HCT116 (cell line): ENCODE measurements at regions not wholly inside any gene's neighbourhood (a gene's known extent, or its start where the extent isn't known, plus 50 kb on each side); places are given as distances from the start of the nearest gene placed in this dataset.

Experiments
- ATAC-seq: fragments of 200-7000 bp; cut with Tn5 transposase; 2 replicates; pipeline ENCODE4 v1.9.1; 2020; ENCODE audit warnings: mild to moderate bottlenecking, moderate library complexity
- BruUV-seq: library from RNA; stranded (reverse); fragments of 400-500 nt; replicated peaks from 2 replicates; lab custom pipeline; 2021; lab: Mats Ljungman, UMichigan
- CTCF ChIA-PET: fragments of 300-600 bp; sonication (Branson Sonifier 250); formaldehyde crosslinking; loops from one replicate; lab custom pipeline; 2021; ENCODE audit warnings: antibody characterized with exemption; lab: Charles Lee
- POLR2A ChIA-PET: fragments of 300-600, 350-600 bp; sonication (Branson Sonifier 250); formaldehyde crosslinking; loops from one replicate; lab custom pipeline; 2021; ENCODE audit warnings: antibody characterized with exemption; lab: Charles Lee
- RAD21 ChIA-PET, 2 experiments: fragments of 300-600 bp; sonication (Branson Sonifier 250); formaldehyde crosslinking; loops; one replicate each; lab custom pipeline; 2023; ENCODE audit warnings: low total read pairs in 2 of 2; ENCODE audit not compliant: uncharacterized antibody in 2 of 2, unreplicated experiment in 2 of 2, low non-redundant PET in 1 of 2; lab: Charles Lee
- DNase-seq: peaks from one replicate; pipeline ENCODE4 v3.0.0-alpha.2; 2010; ENCODE audit warnings: low read depth, low spot score
- H2AFZ ChIP-seq: fragments of 200-600 bp; shearing (Covaris generic), sonication (generic); 2 replicates; pipeline ENCODE4 v1.6.1; 2017; ENCODE audit warnings: low read depth, mixed run types, mixed read lengths, antibody characterized with exemption, low read length; ENCODE audit not compliant: poor library complexity, severe bottlenecking
- H3K27ac ChIP-seq: 2 replicates; pipeline ENCODE4 v1.5.1; 2012; ENCODE audit warnings: low read depth, low read length
- H3K27me3 ChIP-seq: fragments of 200-600 bp; sonication (generic); 2 replicates; pipeline ENCODE4 v1.6.1; 2016; ENCODE audit warnings: mixed run types, low read length, mixed read lengths; ENCODE audit not compliant: insufficient read depth
- H3K36me3 ChIP-seq, 2 experiments: fragments of 200-500 bp in 1 of 2; fragments of 200-600 bp in 1 of 2; sonication (Bioruptor generic) in 1 of 2; sonication (generic) in 1 of 2; 2 replicates each; pipeline versions ENCODE4 v1.5.1 to v1.6.1; 2014 to 2016; ENCODE audit warnings: low read length in 2 of 2, inconsistent platforms in 1 of 2, mixed read lengths in 1 of 2, mixed run types in 1 of 2; ENCODE audit not compliant: insufficient read depth in 2 of 2, control insufficient read depth in 1 of 2
- H3K4me1 ChIP-seq, 2 experiments: fragments of 200-600 bp in 1 of 2; sonication (generic) in 1 of 2; 2 replicates each; pipeline versions ENCODE4 v1.5.1 to v1.6.1; 2012 to 2017; ENCODE audit warnings: low read length in 2 of 2, inconsistent platforms in 1 of 2, mild to moderate bottlenecking in 1 of 2, mixed read lengths in 1 of 2, mixed run types in 1 of 2, moderate library complexity in 1 of 2; ENCODE audit not compliant: insufficient read depth in 2 of 2, control insufficient read depth in 1 of 2
- H3K4me2 ChIP-seq: fragments of 200-600 bp; sonication (generic); 2 replicates; pipeline ENCODE4 v1.6.1; 2017; ENCODE audit warnings: mixed run types, low read length, mixed read lengths
- H3K4me3 ChIP-seq, 2 experiments: fragments of 200-600 bp in 1 of 2; sonication (generic) in 1 of 2; replicated peaks in 1 of 2; 2 replicates each; pipeline ENCODE4 v1.5.1; 2011 to 2016; ENCODE audit warnings: low read length in 2 of 2, control low read depth in 1 of 2, low read depth in 1 of 2, mild to moderate bottlenecking in 1 of 2, mixed read lengths in 1 of 2, mixed run types in 1 of 2
- H3K79me2 ChIP-seq: fragments of 200-600 bp; sonication (generic); 2 replicates; pipeline ENCODE4 v1.6.1; 2017; ENCODE audit warnings: mild to moderate bottlenecking, mixed run types, low read length, moderate library complexity, mixed read lengths; ENCODE audit not compliant: insufficient read depth
- H3K9ac ChIP-seq: fragments of 200-600 bp; sonication (generic); 2 replicates; pipeline ENCODE4 v1.6.1; 2016; ENCODE audit warnings: low read length, mixed read lengths
- H3K9me2 ChIP-seq: fragments of 200-600 bp; sonication (generic), shearing (Covaris generic); 2 replicates; pipeline ENCODE4 v1.6.1; 2017; ENCODE audit warnings: mixed run types, mild to moderate bottlenecking, moderate library complexity; ENCODE audit not compliant: insufficient read depth
- H3K9me3 ChIP-seq, 2 experiments: fragments of 200-500 bp in 1 of 2; fragments of 200-600 bp in 1 of 2; sonication (Bioruptor generic) in 1 of 2; sonication (generic) in 1 of 2; 2 replicates each; pipeline ENCODE4 v1.6.1; 2014 to 2017; ENCODE audit warnings: low read length in 2 of 2, mixed read lengths in 2 of 2, inconsistent platforms in 1 of 2, low read depth in 1 of 2, mild to moderate bottlenecking in 1 of 2, mixed run types in 1 of 2, moderate library complexity in 1 of 2; ENCODE audit not compliant: control insufficient read depth in 1 of 2, insufficient read depth in 1 of 2
- H4K20me1 ChIP-seq: fragments of 200-600 bp; sonication (generic), shearing (Covaris generic); 2 replicates; pipeline ENCODE4 v1.6.1; 2017; ENCODE audit warnings: mixed run types, mild to moderate bottlenecking, moderate library complexity; ENCODE audit not compliant: insufficient read depth
- CBX3 ChIP-seq: IDR thresholded peaks from 2 replicates; pipeline ENCODE4 v1.6.1; 2012; ENCODE audit warnings: low read depth
- CEBPB ChIP-seq: IDR thresholded peaks from 2 replicates; pipeline ENCODE4 v1.6.1; 2012; ENCODE audit warnings: low read depth
- ELF1 ChIP-seq: IDR thresholded peaks from 2 replicates; pipeline ENCODE4 v1.6.1; 2012; ENCODE audit warnings: low read depth, borderline replicate concordance
- EZH2 ChIP-seq: fragments of 200-600 bp; sonication (generic); IDR thresholded peaks from 2 replicates; pipeline ENCODE4 v1.6.1; 2017; ENCODE audit warnings: antibody characterized with exemption, mixed run types
- EZH2phosphoT487 ChIP-seq: fragments of 200-600 bp; IDR thresholded peaks from 2 replicates; pipeline ENCODE4 v1.6.1; 2018; ENCODE audit warnings: antibody characterized with exemption, borderline replicate concordance
- FOSL1 ChIP-seq: IDR thresholded peaks from 2 replicates; pipeline ENCODE4 v1.6.1; 2012; ENCODE audit warnings: low read depth
- POLR2AphosphoS5 ChIP-seq: IDR thresholded peaks from 2 replicates; pipeline ENCODE4 v1.6.1; 2011; ENCODE audit warnings: mild to moderate bottlenecking, low read depth, low read length, moderate library complexity
- RAD21 ChIP-seq: IDR thresholded peaks from 2 replicates; pipeline ENCODE4 v1.6.1; 2012; ENCODE audit warnings: low read depth, mild to moderate bottlenecking
- SIN3A ChIP-seq: IDR thresholded peaks from 2 replicates; pipeline ENCODE4 v1.6.1; 2012; ENCODE audit warnings: low read depth
- YY1 ChIP-seq: IDR thresholded peaks from 2 replicates; pipeline ENCODE4 v1.6.1; 2011; ENCODE audit warnings: low read length, low read depth, moderate library complexity, mild to moderate bottlenecking; ENCODE audit not compliant: insufficient replicate concordance; ENCODE audit errors: extremely low read depth
- ZFX ChIP-seq: fragments of 450-650 bp; IDR thresholded peaks from 2 replicates; pipeline ENCODE4 v1.6.1; 2017
- ZNF274 ChIP-seq: fragments of 200-500 bp; sonication (Bioruptor generic); IDR thresholded peaks from 2 replicates; pipeline ENCODE4 v1.6.1; 2014; ENCODE audit warnings: mild to moderate bottlenecking, low read depth, low read length, inconsistent platforms
- intact Hi-C: fragments of 100-400 bp; cut with micrococcal nuclease; formaldehyde crosslinking; loops from 2 replicates; pipeline ENCODE4 v1.10.0; 2022
- TF ChIP-seq, protein P1 (sequence below): IDR thresholded peaks from 2 replicates; pipeline ENCODE4 v1.6.1; 2012; ENCODE audit warnings: low read depth
- TF ChIP-seq, protein P2 (sequence below), 3 experiments: fragments of 200-600 bp in 1 of 3; sonication (generic) in 1 of 3; IDR thresholded peaks in 2 of 3; conservative IDR thresholded peaks in 1 of 3; 2 replicates each; pipeline ENCODE4 v1.5.1; 2012 to 2017; ENCODE audit warnings: low read depth in 2 of 3, low read length in 2 of 3, antibody characterized with exemption in 1 of 3, borderline replicate concordance in 1 of 3, control low read depth in 1 of 3, mild to moderate bottlenecking in 1 of 3, mixed read lengths in 1 of 3, mixed run types in 1 of 3, moderate library complexity in 1 of 3; ENCODE audit not compliant: insufficient read depth in 1 of 3

DNA sequence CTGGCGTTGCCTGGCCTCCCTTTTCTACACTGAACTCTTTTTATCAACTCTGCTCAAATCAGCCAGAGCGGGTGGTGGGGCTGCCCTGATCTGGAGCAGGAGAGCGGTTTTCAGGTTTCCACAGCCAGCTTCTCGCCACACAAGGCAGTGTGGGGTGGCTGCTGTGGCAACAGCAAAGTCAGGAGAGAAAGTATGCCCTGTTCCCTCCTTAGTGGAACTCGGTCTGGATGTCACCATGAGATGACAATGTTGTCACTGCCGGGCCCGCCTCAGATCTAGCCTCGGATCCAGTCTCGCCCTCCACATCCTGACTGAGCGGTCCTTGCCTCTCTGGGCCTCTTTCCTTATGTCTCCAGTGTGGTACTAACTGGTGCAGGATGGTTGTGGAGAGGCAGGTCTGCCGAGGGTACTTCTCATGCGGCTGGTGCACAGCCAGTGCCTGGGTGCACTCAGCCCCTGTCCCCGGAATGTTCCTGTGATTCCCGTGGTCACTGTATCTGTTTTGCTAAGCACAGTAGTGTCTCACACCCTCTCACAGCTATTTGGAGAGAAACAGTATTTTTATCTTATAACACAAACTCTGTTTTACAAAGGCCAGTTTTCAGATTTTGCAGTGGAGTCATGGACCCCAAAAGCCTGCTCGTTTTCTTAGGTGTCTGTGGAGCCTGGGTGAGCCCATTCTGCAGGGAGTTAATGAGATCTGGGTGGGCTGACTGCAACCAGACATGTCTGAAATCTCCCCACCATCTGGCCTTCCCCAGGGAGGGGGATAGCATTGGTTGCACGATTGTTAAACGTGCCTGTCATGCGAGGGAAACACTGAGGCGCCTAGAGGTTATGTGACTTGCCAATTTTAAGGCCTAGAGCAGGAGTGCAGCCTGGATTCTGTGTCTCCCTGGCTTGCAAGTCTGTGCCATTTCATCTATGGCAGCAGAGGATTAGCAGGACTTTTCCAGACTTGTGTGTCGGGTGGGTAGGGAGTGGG lies 261.1 kb upstream of the AGAP1 start:
- Histone ChIP-seq H3K79me2 (no peaks in the 10 kb centered on the region), H3K4me3 (no peak overlapping the region), H3K9ac (no peak overlapping the region), H3K9me2 (no peaks in the 10 kb centered on the region), H3K9me3 (no peaks in the 10 kb centered on the region), H3K36me3 (no peaks in the 10 kb centered on the region), H3K27ac (no peak overlapping the region), H3K4me1 (peaks cover 0 to 4% of the 10 kb centered on the region in 2 experiments; a peak in 1 of 4 replicates), H3K4me2 (no peak overlapping the region), H2AFZ (no peak overlapping the region), H3K27me3 (peaks cover 4% of the 10 kb centered on the region; the same call in 1 of the 2 replicates), H4K20me1 (no peaks in the 10 kb centered on the region)
- POLR2A ChIA-PET = no interaction called here
- intact Hi-C loops = no loop called here
- no TSS peak for BruUV-seq
- RAD21 ChIA-PET = no interaction called here
- TF ChIP-seq YY1 (no peak), FOSL1 (no peak)
- CTCF ChIA-PET = no interaction called here
- no peak for DNase-seq
- no peak for ATAC-seq

DNA sequence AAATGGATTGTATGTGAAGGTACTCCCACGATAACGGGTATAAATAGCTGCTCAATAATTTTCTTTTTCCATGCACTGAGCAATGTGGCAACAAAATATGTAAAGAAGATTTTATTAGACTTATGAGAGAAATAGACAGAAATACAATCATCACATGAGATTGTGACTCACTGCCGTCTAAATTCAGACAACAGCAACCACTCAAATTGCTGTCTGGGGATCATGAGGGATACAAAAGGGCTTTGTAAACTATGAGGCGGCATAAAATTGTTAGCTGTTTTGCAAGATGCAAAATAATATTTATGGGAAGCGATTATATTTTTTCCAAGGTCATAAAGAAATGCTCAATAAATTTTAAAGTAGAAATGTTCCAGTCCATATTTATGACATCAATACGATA lies 259.1 kb upstream of the AGAP1 start:
- intact Hi-C loops = no loop called here
- H3K27ac ChIP-seq = no peak overlapping the region
- DNase-seq (no peak), ATAC-seq (no peak)
- no peaks in the 10 kb centered on the region for H3K36me3 ChIP-seq
- H3K9ac ChIP-seq = no peak overlapping the region
- RAD21 ChIA-PET = no interaction called here
- BruUV-seq = no TSS peak
- H3K27me3 ChIP-seq = peaks cover 4% of the 10 kb centered on the region; the same call in 1 of the 2 replicates
- no peak overlapping the region for H3K4me3 ChIP-seq
- CTCF ChIA-PET = no interaction called here
- H2AFZ ChIP-seq = no peak overlapping the region
- H3K4me2 ChIP-seq = no peak overlapping the region
- H3K4me1 ChIP-seq = peaks cover 0 to 4% of the 10 kb centered on the region in 2 experiments; a peak in 1 of 4 replicates
- no peaks in the 10 kb centered on the region for H3K79me2 ChIP-seq
- no peaks in the 10 kb centered on the region for H3K9me2 ChIP-seq
- H4K20me1 ChIP-seq = no peaks in the 10 kb centered on the region
- H3K9me3 ChIP-seq = no peaks in the 10 kb centered on the region
- POLR2A ChIA-PET = no interaction called here
- no peak for TF ChIP-seq ELF1
- TF ChIP-seq, protein P1, sequence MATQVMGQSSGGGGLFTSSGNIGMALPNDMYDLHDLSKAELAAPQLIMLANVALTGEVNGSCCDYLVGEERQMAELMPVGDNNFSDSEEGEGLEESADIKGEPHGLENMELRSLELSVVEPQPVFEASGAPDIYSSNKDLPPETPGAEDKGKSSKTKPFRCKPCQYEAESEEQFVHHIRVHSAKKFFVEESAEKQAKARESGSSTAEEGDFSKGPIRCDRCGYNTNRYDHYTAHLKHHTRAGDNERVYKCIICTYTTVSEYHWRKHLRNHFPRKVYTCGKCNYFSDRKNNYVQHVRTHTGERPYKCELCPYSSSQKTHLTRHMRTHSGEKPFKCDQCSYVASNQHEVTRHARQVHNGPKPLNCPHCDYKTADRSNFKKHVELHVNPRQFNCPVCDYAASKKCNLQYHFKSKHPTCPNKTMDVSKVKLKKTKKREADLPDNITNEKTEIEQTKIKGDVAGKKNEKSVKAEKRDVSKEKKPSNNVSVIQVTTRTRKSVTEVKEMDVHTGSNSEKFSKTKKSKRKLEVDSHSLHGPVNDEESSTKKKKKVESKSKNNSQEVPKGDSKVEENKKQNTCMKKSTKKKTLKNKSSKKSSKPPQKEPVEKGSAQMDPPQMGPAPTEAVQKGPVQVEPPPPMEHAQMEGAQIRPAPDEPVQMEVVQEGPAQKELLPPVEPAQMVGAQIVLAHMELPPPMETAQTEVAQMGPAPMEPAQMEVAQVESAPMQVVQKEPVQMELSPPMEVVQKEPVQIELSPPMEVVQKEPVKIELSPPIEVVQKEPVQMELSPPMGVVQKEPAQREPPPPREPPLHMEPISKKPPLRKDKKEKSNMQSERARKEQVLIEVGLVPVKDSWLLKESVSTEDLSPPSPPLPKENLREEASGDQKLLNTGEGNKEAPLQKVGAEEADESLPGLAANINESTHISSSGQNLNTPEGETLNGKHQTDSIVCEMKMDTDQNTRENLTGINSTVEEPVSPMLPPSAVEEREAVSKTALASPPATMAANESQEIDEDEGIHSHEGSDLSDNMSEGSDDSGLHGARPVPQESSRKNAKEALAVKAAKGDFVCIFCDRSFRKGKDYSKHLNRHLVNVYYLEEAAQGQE = no peak
- no peak for TF ChIP-seq SIN3A
- no peak for TF ChIP-seq EZH2
- no peak for TF ChIP-seq CBX3
- TF ChIP-seq ZNF274 = no peak
- no peak for TF ChIP-seq ZFX
- TF ChIP-seq CEBPB = no peak
- no peak for TF ChIP-seq EZH2phosphoT487
- TF ChIP-seq POLR2AphosphoS5 = no peak
- TF ChIP-seq, protein P2, sequence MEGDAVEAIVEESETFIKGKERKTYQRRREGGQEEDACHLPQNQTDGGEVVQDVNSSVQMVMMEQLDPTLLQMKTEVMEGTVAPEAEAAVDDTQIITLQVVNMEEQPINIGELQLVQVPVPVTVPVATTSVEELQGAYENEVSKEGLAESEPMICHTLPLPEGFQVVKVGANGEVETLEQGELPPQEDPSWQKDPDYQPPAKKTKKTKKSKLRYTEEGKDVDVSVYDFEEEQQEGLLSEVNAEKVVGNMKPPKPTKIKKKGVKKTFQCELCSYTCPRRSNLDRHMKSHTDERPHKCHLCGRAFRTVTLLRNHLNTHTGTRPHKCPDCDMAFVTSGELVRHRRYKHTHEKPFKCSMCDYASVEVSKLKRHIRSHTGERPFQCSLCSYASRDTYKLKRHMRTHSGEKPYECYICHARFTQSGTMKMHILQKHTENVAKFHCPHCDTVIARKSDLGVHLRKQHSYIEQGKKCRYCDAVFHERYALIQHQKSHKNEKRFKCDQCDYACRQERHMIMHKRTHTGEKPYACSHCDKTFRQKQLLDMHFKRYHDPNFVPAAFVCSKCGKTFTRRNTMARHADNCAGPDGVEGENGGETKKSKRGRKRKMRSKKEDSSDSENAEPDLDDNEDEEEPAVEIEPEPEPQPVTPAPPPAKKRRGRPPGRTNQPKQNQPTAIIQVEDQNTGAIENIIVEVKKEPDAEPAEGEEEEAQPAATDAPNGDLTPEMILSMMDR (IDR thresholded peaks at IDR 0.05 in 2 of 3, conservative IDR thresholded peaks at IDR 0.05 in 1 of 3; ENCODE audit: borderline replicate concordance in 1 of 3, insufficient read depth in 1 of 3, low read depth in 2 of 3, low read length in 2 of 3) = no peak
- no peak for TF ChIP-seq RAD21
